Astrocyte (in vitro differentiated cells and primary cell): ENCODE measurements at regions not wholly inside any gene's neighbourhood (a gene's known extent, or its start where the extent isn't known, plus 50 kb on each side); places are given as distances from the start of the nearest gene placed in this dataset.

Experiments used
- DNase-seq: peaks from one replicate; pipeline ENCODE4 v3.0.0-alpha.2; 2010; ENCODE audit warnings: low read depth
- FAIRE-seq: peaks from 2 replicates; lab custom pipeline; 2011; peaks lifted over from hg19 to GRCh38; lab: Jason Lieb, UNC
- H2AFZ ChIP-seq: 2 replicates; pipeline ENCODE4 v1.6.0; 2012; ENCODE audit warnings: low read depth, low read length, inconsistent platforms
- H3K27ac ChIP-seq: 2 replicates; pipeline ENCODE4 v1.5.1; 2011; ENCODE audit warnings: low read depth, low read length, inconsistent platforms
- H3K27me3 ChIP-seq: 2 replicates; pipeline ENCODE4 v1.6.0; 2011; ENCODE audit warnings: low read length, inconsistent platforms; ENCODE audit not compliant: insufficient read depth
- H3K36me3 ChIP-seq: 2 replicates; pipeline ENCODE4 v1.5.1; 2011; ENCODE audit warnings: low read length, inconsistent platforms; ENCODE audit not compliant: insufficient read depth
- H3K4me1 ChIP-seq: 2 replicates; pipeline ENCODE4 v1.5.1; 2011; ENCODE audit warnings: low read length, inconsistent platforms; ENCODE audit not compliant: insufficient read depth
- H3K4me2 ChIP-seq: 2 replicates; pipeline ENCODE4 v1.6.0; 2012; ENCODE audit warnings: low read length, inconsistent platforms
- H3K4me3 ChIP-seq: 2 replicates; pipeline ENCODE4 v1.5.1; 2011; ENCODE audit warnings: low read depth, mild to moderate bottlenecking, low read length, inconsistent platforms; ENCODE audit not compliant: insufficient read depth
- H3K79me2 ChIP-seq: 2 replicates; pipeline ENCODE4 v1.6.0; 2012; ENCODE audit warnings: mild to moderate bottlenecking, low read length, inconsistent platforms; ENCODE audit not compliant: insufficient read depth
- H3K9ac ChIP-seq: 2 replicates; pipeline ENCODE4 v1.6.0; 2012; ENCODE audit warnings: mild to moderate bottlenecking, low read length, inconsistent platforms
- H3K9me3 ChIP-seq: 2 replicates; pipeline ENCODE4 v1.5.1; 2012; ENCODE audit warnings: low read depth, mild to moderate bottlenecking, low read length, inconsistent platforms; ENCODE audit not compliant: insufficient read depth
- H4K20me1 ChIP-seq: 2 replicates; pipeline ENCODE4 v1.6.0; 2012; ENCODE audit warnings: low read length, inconsistent platforms; ENCODE audit not compliant: insufficient read depth
- H3K27ac Mint-ChIP-seq: one replicate; pipeline ENCODE4 v1.8.0; 2021; ENCODE audit warnings: mild to moderate bottlenecking, mixed read lengths; ENCODE audit not compliant: unreplicated experiment
- H3K27me3 Mint-ChIP-seq: one replicate; pipeline ENCODE4 v1.8.0; 2021; ENCODE audit warnings: low read depth, mixed read lengths; ENCODE audit not compliant: unreplicated experiment
- H3K36me3 Mint-ChIP-seq: one replicate; pipeline ENCODE4 v1.8.0; 2021; ENCODE audit warnings: low read depth, mixed read lengths; ENCODE audit not compliant: unreplicated experiment
- H3K4me1 Mint-ChIP-seq: one replicate; pipeline ENCODE4 v1.8.0; 2021; ENCODE audit warnings: low read depth, mixed read lengths; ENCODE audit not compliant: unreplicated experiment
- H3K4me3 Mint-ChIP-seq: one replicate; pipeline ENCODE4 v1.8.0; 2021; ENCODE audit warnings: mild to moderate bottlenecking, moderate library complexity, mixed read lengths; ENCODE audit not compliant: unreplicated experiment
- H3K9me3 Mint-ChIP-seq: one replicate; pipeline ENCODE4 v1.8.0; 2021; ENCODE audit warnings: mild to moderate bottlenecking, mixed read lengths; ENCODE audit not compliant: unreplicated experiment
- EZH2 ChIP-seq: IDR thresholded peaks from 2 replicates; pipeline ENCODE4 v1.6.1; 2012; ENCODE audit warnings: mild to moderate bottlenecking, low read length, inconsistent platforms; ENCODE audit not compliant: insufficient read depth
- TF ChIP-seq, protein P1 (sequence below): IDR thresholded peaks from 2 replicates; pipeline ENCODE4 v1.5.1; 2011; ENCODE audit warnings: low read depth, mild to moderate bottlenecking, inconsistent platforms, low read length, moderate library complexity; ENCODE audit not compliant: insufficient read depth

DNA sequence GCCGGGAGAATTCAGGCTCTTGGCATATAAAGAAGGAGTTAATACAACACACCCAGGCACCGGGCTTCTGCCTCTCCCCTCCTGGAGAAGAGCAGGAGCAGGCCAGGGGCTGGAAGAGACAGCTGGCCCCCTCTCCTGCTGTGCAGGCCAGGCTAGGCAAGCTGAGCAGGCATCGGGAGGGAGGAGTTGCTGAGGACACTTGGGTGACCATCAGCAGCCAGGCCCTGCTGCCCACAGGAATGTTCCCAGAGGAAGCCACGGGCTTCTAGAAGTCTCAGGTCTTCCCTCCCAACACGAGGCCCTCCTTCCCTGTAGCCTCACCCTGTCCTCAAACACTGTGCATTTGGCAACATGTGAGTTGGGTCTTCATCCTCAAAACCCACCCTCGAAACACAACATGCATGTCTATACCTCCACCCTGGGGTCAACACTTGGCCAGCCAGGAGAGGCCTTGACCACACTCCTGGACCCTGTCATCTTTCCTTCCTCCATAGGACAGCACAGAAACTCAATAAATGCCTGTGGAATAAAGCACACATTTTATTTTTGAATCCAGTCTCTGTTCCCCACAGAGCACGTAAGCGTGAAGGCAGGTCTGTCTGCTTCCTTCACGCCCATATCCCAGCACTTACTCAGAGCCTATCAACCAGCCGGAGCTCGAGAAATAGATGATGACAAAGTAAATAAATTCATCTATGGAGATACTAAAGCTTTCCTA is 433.8 kb upstream of the ID2 start:
- H2AFZ ChIP-seq = no peak overlapping the region

DNA sequence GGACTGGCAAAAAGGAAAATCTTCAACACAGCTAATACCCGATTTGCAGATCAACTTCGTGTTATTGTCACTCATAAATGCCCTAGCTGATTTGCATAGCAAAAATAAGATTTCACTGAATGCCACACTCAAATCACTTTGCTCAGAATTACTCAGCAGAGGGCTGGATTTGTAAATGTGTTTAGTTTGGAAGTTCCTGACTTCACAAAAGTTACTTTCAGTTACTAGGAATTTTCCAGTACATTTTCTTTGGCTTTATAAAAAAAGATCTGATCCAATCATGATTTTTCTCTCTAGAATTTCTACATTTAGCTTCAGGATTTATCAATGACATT is 433.3 kb upstream of the ID2 start:
- H3K27ac ChIP-seq = no peak overlapping the region
- Mint-ChIP-seq H3K27me3 (peaks cover 5% of the 10 kb centered on the region), H3K4me3 (no peak overlapping the region), H3K9me3 (peaks cover 17% of the 10 kb centered on the region), H3K27ac (no peak overlapping the region), H3K36me3 (peaks cover 2% of the 10 kb centered on the region), H3K4me1 (peaks cover 3% of the 10 kb centered on the region)
- no peaks in the 10 kb centered on the region for H4K20me1 ChIP-seq
- no peak overlapping the region for H3K4me3 ChIP-seq
- no peaks in the 10 kb centered on the region for H3K27me3 ChIP-seq
- H3K4me2 ChIP-seq = no peak overlapping the region
- no peak overlapping the region for H3K9ac ChIP-seq
- no peaks in the 10 kb centered on the region for H3K9me3 ChIP-seq
- no peak for DNase-seq
- TF ChIP-seq EZH2 = no peak
- TF ChIP-seq, protein P1, sequence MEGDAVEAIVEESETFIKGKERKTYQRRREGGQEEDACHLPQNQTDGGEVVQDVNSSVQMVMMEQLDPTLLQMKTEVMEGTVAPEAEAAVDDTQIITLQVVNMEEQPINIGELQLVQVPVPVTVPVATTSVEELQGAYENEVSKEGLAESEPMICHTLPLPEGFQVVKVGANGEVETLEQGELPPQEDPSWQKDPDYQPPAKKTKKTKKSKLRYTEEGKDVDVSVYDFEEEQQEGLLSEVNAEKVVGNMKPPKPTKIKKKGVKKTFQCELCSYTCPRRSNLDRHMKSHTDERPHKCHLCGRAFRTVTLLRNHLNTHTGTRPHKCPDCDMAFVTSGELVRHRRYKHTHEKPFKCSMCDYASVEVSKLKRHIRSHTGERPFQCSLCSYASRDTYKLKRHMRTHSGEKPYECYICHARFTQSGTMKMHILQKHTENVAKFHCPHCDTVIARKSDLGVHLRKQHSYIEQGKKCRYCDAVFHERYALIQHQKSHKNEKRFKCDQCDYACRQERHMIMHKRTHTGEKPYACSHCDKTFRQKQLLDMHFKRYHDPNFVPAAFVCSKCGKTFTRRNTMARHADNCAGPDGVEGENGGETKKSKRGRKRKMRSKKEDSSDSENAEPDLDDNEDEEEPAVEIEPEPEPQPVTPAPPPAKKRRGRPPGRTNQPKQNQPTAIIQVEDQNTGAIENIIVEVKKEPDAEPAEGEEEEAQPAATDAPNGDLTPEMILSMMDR = no peak
- peak; percentile 65 for FAIRE-seq
- no peaks in the 10 kb centered on the region for H3K4me1 ChIP-seq
- H3K36me3 ChIP-seq = no peaks in the 10 kb centered on the region
- H2AFZ ChIP-seq = no peak overlapping the region
- H3K79me2 ChIP-seq = no peaks in the 10 kb centered on the region

More for the DNA sequence above, 433.8 kb upstream of the ID2 start:
- no peak overlapping the region for H3K4me3 ChIP-seq
- H3K36me3 ChIP-seq = no peaks in the 10 kb centered on the region
- Mint-ChIP-seq H3K4me1 (peaks cover 3% of the 10 kb centered on the region), H3K4me3 (no peak overlapping the region), H3K9me3 (peaks cover 22% of the 10 kb centered on the region), H3K36me3 (peaks cover 2% of the 10 kb centered on the region), H3K27ac (peak overlapping the region; percentile 34), H3K27me3 (peaks cover 5% of the 10 kb centered on the region)
- no peaks in the 10 kb centered on the region for H3K4me1 ChIP-seq
- no peaks in the 10 kb centered on the region for H4K20me1 ChIP-seq
- no peaks in the 10 kb centered on the region for H3K27me3 ChIP-seq
- H3K79me2 ChIP-seq = no peaks in the 10 kb centered on the region
- FAIRE-seq = no peak
- no peak overlapping the region for H3K4me2 ChIP-seq
- no peak for TF ChIP-seq EZH2
- TF ChIP-seq, protein P1 = no peak
- H3K9me3 ChIP-seq = peaks cover 3% of the 10 kb centered on the region
- no peak for DNase-seq
- no peak overlapping the region for H3K9ac ChIP-seq
- no peak overlapping the region for H3K27ac ChIP-seq

DNA sequence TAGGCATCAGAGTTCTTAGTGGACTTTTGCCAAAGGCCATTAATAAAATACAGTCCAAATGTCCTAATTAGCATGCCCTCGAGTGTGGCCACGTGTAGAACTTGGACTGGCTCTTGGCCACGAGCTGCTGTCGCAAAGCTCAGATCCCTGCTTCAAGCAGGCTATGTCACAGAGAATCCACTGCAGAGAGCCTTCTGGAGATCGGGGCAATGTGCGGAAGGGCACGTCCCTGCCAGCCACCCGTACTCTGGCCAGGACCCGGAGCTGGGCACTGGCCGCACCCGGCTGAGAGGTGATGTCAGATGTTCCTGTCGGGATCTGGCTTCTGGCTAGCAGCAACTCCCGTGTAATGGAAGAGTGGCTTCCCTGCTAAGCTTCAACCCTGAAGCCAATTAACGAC is 432.7 kb upstream of the ID2 start:
- Histone ChIP-seq H3K4me2 (no peak overlapping the region), H3K27me3 (no peaks in the 10 kb centered on the region), H3K4me3 (no peak overlapping the region), H3K79me2 (no peaks in the 10 kb centered on the region), H2AFZ (no peak overlapping the region), H3K9me3 (no peaks in the 10 kb centered on the region), H3K4me1 (no peaks in the 10 kb centered on the region), H3K36me3 (no peaks in the 10 kb centered on the region), H3K27ac (no peak overlapping the region), H3K9ac (no peak overlapping the region), H4K20me1 (no peaks in the 10 kb centered on the region)
- DNase-seq = no peak
- H3K4me3 Mint-ChIP-seq = no peak overlapping the region
- H3K36me3 Mint-ChIP-seq = no peaks in the 10 kb centered on the region
- no peak overlapping the region for H3K27ac Mint-ChIP-seq
- TF ChIP-seq, protein P1 = no peak
- TF ChIP-seq EZH2 = no peak
- peaks cover 11% of the 10 kb centered on the region for H3K9me3 Mint-ChIP-seq
- H3K4me1 Mint-ChIP-seq = peaks cover 3% of the 10 kb centered on the region
- FAIRE-seq = no peak
- H3K27me3 Mint-ChIP-seq = peaks cover 5% of the 10 kb centered on the region
